ENCODE measurements at regions not wholly inside any gene's neighbourhood (a gene's known extent, or its start where the extent isn't known, plus 50 kb on each side); places are given as distances from the start of the nearest gene placed in this dataset.

DNA sequence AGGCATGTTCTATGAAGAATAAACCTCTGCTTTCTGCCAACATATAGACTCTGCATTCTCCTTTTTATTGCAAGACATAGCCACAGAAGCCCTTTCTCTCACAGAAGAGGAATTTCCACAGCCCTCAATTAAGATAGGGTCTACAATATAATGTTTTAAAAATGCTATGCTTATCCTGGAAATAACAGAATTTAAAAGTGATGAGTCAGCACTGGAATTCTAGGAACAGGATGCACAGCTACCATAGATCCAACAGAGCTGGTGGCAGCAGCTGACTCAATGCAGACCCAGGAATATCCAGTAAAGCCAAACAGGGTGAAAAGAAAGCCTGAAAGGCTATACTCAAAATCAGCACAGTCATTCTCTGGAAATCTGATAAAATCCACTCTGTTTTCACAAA lies 866.9 kb downstream of the TRIB2 start:
- FAIRE-seq (no peak), DNase-seq (ENCODE audit: insufficient read length, low spot score) (no peak)
- TF ChIP-seq, protein P1, sequence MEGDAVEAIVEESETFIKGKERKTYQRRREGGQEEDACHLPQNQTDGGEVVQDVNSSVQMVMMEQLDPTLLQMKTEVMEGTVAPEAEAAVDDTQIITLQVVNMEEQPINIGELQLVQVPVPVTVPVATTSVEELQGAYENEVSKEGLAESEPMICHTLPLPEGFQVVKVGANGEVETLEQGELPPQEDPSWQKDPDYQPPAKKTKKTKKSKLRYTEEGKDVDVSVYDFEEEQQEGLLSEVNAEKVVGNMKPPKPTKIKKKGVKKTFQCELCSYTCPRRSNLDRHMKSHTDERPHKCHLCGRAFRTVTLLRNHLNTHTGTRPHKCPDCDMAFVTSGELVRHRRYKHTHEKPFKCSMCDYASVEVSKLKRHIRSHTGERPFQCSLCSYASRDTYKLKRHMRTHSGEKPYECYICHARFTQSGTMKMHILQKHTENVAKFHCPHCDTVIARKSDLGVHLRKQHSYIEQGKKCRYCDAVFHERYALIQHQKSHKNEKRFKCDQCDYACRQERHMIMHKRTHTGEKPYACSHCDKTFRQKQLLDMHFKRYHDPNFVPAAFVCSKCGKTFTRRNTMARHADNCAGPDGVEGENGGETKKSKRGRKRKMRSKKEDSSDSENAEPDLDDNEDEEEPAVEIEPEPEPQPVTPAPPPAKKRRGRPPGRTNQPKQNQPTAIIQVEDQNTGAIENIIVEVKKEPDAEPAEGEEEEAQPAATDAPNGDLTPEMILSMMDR (IDR thresholded peaks at IDR 0.05; ENCODE audit: insufficient read depth, missing control alignments) = no peak

DNA sequence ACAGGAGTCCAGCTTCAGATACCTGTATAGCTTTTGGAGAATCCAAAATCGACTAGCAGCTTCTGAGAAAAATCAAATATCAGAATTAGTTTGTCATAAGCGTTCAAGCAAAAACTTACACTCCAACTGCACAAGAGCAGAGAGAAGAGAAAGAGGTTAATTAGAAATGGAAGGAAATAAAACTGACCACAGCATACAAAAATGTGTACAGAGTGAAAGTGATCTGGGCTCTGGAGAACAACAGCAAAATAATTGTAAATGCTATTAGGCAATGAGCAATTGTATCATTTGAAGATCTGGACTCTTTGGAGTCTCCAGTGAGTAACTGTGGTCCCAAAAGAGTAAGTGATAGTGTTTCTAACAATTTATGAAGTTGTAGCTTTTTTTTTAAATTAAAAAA lies 867.3 kb downstream of the TRIB2 start:
- no peak for FAIRE-seq
- TF ChIP-seq, protein P1 (IDR thresholded peaks at IDR 0.05; ENCODE audit: insufficient read depth, missing control alignments) = no peak
- no peak for DNase-seq (ENCODE audit: insufficient read length, low spot score)

DNA sequence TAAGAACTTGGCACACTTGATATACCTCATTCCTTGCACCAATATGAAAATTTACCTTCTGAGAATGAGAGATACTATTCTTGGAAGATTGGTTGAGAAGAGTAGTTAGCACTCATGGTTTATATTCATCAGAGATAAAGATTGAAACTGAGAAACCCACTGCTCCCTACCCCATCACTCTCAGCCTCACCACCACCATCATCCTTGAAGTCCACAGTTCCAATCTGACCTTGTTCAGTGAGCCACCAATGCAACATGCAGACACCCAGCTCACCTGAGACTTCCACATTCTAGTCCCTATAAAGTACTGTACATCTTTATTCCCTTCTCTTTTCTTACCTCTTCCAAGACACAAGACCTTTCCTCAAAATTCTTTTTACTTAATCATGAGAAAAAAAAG lies 869.0 kb downstream of the TRIB2 start:
- no peak for DNase-seq (ENCODE audit: insufficient read length, low spot score)
- no peak for FAIRE-seq
- TF ChIP-seq, protein P1 (IDR thresholded peaks at IDR 0.05; ENCODE audit: insufficient read depth, missing control alignments) = no peak

DNA sequence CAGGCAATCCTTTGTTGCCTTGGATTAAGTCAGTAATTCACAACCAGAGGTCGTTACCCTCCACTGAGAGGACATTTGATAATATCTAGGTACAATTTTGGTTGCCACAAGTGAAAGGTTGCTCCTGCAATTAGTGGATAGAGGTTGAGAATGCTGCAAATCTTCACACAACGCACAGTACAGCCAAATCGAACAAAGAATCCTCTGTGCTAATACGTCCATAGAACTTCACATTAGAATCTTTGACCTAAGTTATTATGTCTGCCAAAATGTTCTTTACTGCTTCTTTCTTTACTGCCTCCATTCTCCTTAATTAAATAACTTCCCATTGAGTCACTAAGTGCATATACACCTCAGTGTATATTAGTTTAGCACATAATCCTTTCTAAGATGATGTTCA lies 879.5 kb downstream of the TRIB2 start:
- DNase-seq (ENCODE audit: insufficient read length, low spot score) (no peak), FAIRE-seq (peak; percentile 35)

DNA sequence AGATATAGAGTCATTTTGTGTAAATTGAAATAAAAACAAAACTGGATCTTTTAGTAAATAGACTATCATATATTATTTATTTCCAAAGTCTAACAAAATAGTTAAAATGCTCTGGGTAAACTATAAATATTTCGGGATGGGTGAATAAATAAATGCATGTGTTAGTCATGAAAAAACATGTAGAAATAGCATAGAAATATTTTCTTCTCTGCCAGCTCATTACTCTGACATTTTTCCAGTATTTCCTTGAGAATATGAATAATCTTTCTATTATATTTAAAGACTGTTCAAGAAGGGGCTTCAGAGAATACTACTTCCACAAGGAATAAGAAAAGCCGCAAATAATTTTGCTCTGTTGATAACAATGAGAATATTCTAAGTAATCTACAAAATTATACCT lies 880.4 kb downstream of the TRIB2 start:
- TF ChIP-seq, protein P1 (IDR thresholded peaks at IDR 0.05; ENCODE audit: insufficient read depth, missing control alignments) = no peak
- DNase-seq (ENCODE audit: insufficient read length, low spot score) (no peak), FAIRE-seq (no peak)

More for the DNA sequence above, 879.5 kb downstream of the TRIB2 start:
- TF ChIP-seq, protein P1 (IDR thresholded peaks at IDR 0.05; ENCODE audit: insufficient read depth, missing control alignments) = no peak

DNA sequence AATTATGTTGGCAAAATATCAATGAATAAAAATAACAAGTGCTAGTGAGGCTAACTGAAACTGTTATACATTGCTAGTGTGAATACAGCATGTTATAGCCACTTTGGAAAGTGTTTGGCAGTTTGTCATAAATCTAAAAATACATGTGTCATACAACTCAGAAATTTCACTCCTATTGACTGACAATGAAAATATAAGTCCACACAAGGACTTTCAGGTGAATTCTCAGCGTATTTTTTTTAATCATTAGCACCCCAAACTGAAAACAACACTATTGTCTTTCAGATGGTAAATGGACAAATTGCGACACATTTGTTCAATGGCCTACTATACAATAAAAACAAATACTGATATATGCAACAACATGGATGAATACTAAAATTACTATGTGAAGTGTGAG lies 884.8 kb downstream of the TRIB2 start:
- FAIRE-seq (no peak), DNase-seq (ENCODE audit: insufficient read length, low spot score) (no peak)
- TF ChIP-seq, protein P1 (IDR thresholded peaks at IDR 0.05; ENCODE audit: insufficient read depth, missing control alignments) = no peak

DNA sequence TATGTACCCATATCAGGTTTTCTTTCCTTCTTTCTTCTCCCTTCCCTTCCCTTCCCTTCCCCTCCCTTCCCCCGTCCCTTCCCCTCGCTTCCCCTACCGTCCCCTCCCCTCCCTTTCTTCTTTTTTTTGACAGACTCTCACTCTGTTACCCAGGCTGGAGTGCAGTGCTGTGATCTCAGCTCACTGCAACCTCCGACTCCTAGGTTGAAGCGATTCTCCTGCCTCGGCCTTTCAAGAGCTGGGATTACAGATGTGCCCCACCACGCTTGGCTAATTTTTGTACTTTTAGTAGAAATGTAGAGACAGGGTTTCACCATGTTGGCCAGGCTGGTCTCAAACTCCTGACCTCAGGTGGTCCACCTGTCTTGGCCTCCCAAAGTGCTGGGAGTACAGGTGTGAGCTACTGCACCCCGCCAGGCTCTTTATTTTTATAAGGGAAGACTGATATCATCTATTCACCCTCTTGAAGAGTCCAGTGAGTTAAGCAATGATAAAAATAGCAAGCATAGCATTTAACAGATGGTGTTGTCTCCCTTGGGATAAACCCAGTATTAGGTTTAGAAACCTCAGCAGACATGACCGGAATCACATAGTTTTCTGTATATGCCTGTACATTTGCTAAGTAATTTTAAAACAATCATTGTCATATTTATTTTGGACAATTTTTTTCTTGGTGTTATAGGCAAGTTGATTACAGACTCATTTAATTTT lies 888.4 kb downstream of the TRIB2 start:
- FAIRE-seq (peak; percentile 41), DNase-seq (ENCODE audit: insufficient read length, low spot score) (no peak)
- TF ChIP-seq, protein P1 (IDR thresholded peaks at IDR 0.05; ENCODE audit: insufficient read depth, missing control alignments) = no peak

Measured in D721Med (cell line).